OCI-M2 (cell line): ENCODE measurements at regions not wholly inside any gene's neighbourhood (a gene's known extent, or its start where the extent isn't known, plus 50 kb on each side); places are given as distances from the start of the nearest gene placed in this dataset.

ENCODE experiments used
- DNase-seq: peaks from one replicate; lab custom pipeline; 2025; ENCODE audit not compliant: unreplicated experiment; lab: John Stamatoyannopoulos, UW

GRCh38 chr12:89257340-89257739, 95.0 kb downstream of the DUSP6 start:
- no peak for DNase-seq

- DNase-seq: no peak
Measured at GRCh38 chr12:89256060-89256459, 96.2 kb downstream of the DUSP6 start.

GRCh38 chr12:89253488-89253887, 98.8 kb downstream of the DUSP6 start:
- no peak for DNase-seq

GRCh38 chr12:89252284-89252683, 100.0 kb downstream of the DUSP6 start:
- no peak for DNase-seq

- no peak for DNase-seq
Measured at GRCh38 chr12:89251342-89252271, 100.7 kb downstream of the DUSP6 start.

GRCh38 chr12:89250636-89251035, 101.7 kb downstream of the DUSP6 start:
- no peak for DNase-seq

- no peak for DNase-seq
Measured at GRCh38 chr12:89250213-89250612, 102.1 kb downstream of the DUSP6 start.

GRCh38 chr12:89247967-89248366, 104.3 kb downstream of the DUSP6 start:
- DNase-seq: no peak

- DNase-seq: no peak
Measured at GRCh38 chr12:89247541-89247942, 104.8 kb downstream of the DUSP6 start.

GRCh38 chr12:89245090-89245489, 107.2 kb downstream of the DUSP6 start:
- no peak for DNase-seq

GRCh38 chr12:89244536-89244935, 107.8 kb downstream of the DUSP6 start:
- DNase-seq: no peak

- no peak for DNase-seq
Measured at GRCh38 chr12:89243771-89244170, 108.5 kb downstream of the DUSP6 start.

GRCh38 chr12:89239534-89239933, 112.8 kb downstream of the DUSP6 start:
- DNase-seq: no peak

GRCh38 chr12:89238593-89238992, 113.7 kb downstream of the DUSP6 start:
- DNase-seq: no peak

GRCh38 chr12:89237763-89238162, 114.5 kb downstream of the DUSP6 start:
- no peak for DNase-seq

- no peak for DNase-seq
Measured at GRCh38 chr12:89236748-89237383, 115.4 kb downstream of the DUSP6 start.

- no peak for DNase-seq
Measured at GRCh38 chr12:89236237-89236636, 116.1 kb downstream of the DUSP6 start.

- no peak for DNase-seq
Measured at GRCh38 chr12:89235189-89235993, 116.9 kb downstream of the DUSP6 start.

- DNase-seq: no peak
Measured at GRCh38 chr12:89234324-89235114, 117.8 kb downstream of the DUSP6 start.

GRCh38 chr12:89231686-89232085, 120.6 kb downstream of the DUSP6 start:
- no peak for DNase-seq
